HG03045 (cell line): ENCODE measurements at regions not wholly inside any gene's neighbourhood (a gene's known extent, or its start where the extent isn't known, plus 50 kb on each side); places are given as distances from the start of the nearest gene placed in this dataset.
"Not testable (repeated sequence)": the region's sequence is repeated elsewhere in the genome, so short reads cannot be mapped to it uniquely, and the experiment has no call there.

Source experiments
- ATAC-seq: cut with Tn5 transposase; IDR thresholded peaks from one replicate; pipeline ENCODE4 v1.9.1; 2021; ENCODE audit warnings: mild to moderate bottlenecking, moderate library complexity; ENCODE audit not compliant: unreplicated experiment

DNA sequence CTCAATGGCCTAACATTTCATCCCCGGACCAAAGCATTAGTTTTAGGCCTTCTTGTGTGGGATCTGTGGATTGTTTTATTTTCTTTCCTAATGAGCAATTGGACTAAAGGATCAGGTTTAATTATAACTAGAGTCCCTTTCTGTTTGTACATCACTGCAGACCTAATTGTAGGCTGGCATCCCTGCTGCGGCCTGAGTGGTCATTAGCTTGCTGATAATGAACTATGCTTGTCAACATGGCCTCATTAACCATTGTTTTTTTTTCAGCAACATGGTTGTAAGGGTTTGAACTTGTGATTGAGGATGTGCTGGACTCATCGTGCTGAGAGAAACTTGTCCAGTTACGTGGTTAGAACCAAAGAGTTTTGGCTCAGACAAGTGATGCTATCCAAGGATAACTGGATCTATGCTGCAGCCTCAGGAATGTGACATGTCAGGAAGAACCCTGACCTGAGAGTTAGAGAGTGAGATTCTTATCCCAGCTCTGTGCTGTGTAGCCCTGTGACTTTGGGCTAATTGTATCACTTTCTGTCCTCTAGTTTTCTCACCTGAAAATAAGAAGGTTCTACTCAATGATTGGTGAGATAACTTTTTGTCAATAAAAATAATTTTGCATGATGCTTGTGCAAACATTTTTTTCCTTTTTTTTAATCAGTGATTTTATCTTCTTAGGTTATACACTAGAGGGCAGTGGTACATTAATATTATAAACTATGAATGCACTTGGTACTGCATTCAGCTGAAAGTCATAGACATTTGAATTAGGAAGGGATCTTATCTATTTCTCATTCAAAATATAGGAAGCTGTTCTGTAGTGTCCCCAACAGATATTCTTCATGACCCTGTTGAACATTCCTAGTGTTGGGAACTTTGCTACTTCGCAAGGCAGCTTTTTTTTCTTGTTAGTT is 140.9 kb downstream of the RNF144B start:
- ATAC-seq: no peak

DNA sequence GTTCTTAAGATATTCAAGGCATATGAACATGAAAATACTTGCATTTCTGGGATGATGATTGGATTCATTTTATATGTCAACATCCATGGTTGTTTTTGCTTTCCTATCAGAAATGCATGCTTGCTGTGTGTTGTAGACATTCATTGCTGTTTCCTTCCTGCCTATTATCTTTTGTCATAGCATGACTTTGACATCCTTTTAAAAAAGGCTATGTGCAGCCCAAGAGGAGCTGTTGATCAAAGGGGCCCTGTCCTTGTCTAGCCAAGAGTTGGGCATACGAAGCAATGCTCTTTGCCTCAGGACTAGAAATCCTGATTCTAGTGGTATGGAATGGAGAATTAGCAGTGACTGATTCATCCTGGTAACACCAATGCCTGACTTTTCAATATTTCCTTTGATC is 143.1 kb downstream of the RNF144B start:
- no peak for ATAC-seq

GRCh38 chr6:18532139-18532538 is 145.0 kb downstream of the RNF144B start:
- ATAC-seq: no peak

GRCh38 chr6:18533793-18534192 is 146.6 kb downstream of the RNF144B start:
- no peak for ATAC-seq

DNA sequence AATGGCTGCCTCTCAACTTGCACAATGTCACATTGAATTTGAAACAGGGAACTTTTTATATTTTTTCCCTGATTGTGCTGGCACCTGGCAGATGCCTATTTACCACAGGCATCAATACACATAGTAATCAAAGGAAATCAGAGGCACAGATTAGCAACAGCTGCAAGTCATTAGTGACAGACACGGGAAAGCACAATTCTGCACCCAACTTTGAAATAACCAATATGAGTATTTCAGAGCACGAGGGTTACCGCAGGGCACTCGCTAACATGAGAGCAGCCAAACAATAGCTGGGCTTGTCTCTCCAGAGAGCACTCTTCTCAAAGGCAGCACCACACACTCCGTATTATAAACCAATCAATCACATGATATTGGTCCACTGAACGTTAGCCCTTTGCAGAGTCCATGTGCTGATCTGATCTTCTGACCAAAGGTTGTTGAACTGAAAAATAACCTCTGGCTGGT is 149.5 kb downstream of the RNF144B start:
- ATAC-seq: no peak

- ATAC-seq: no peak
Measured at GRCh38 chr6:18538315-18538714, 151.2 kb downstream of the RNF144B start.

GRCh38 chr6:18543051-18543450 is 155.9 kb downstream of the RNF144B start:
- no peak for ATAC-seq

DNA sequence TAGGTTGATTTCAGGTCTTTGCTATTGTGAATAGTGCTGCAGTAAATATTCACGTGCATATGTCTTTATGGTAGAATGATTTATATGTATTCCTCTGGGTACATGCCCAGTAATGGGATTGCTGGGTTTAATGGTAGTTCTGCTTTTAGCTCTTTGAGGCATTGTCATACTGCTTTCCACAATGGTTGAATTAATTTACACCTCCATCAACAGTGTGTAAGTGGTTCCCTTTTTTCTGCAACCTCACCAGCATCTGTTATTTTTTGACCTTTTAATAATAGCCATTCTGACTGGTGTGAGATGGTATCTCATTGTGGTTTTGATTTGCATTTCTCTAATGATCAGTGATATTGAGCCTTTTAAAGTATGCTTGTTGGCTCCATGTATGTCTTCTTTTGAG is 158.0 kb downstream of the RNF144B start:
- not testable (repeated sequence) for ATAC-seq

DNA sequence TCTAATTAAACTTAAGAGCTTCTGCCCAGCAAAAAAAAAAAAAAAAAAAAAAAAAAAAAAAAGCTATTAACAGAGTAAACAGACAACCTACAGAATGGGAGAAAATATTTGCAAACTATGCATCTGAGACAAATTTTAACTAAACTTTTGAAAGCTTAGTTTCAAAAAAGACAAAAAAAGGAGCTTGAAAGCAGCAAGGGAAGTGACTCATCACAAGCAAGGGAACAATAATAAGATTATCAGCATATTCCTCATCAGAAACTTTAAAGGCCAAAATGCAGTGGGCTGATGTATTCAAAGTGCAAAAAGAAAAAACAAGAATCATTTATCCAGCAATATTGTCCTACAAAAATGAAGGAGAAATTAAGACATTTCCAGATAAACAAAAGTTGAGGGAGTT is 158.6 kb downstream of the RNF144B start:
- no peak for ATAC-seq

DNA sequence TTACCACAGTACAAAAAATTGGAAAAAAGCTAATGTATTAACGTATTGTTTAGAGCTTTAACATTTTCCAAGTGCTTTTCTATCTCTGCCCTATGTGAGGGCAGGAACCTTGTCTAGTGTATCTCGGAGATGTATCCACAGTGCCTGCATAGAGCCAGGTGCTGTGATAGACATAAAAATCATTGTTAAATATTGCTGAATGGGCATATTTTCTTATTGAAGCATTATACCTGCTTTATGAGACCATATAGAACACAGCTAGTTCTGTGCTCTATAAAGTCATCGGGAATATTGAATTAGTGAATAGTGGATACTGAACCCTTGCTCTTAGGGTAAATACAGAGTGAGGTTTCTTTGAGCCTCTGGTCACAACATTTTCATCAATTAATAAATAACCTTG is 163.0 kb downstream of the RNF144B start:
- no peak for ATAC-seq

DNA sequence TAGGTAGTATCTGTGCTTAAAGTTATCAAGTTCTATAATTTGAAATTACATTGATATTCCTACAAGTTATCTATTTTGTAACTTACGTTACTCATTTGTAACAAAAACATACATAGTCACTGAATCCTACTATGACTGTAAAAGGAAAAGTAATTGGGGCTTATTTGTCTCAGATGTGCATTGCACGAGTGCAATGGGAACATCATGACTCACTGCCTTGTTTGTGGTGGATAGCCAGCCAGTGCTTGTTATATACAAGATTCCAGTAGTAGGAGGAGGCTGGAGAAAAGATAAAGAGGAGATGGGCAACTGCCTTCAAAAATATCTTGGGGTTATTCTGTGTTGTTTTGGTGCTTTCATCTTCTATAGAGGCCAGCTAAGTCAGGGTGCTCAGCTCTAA is 164.1 kb downstream of the RNF144B start:
- ATAC-seq: no peak

DNA sequence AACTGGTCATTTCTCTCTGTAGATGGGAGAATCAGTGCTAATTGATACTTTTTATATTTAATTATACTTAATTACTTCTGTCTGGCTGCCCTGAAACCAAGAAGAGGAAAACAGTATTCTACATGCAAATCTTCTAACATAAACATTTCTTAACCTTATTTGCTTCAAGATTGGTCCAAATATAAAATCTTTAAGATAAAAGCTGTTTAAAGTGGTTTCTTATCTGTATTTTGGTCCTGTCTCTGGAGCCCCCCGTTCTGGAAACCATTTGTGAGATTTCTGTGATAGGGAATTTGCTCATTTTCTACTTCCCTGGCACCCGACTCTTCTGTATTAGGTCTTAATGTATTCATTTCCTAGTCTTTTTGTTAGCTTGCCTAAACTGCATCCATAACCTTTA is 168.6 kb downstream of the RNF144B start:
- no peak for ATAC-seq

GRCh38 chr6:18561037-18561750 is 174.0 kb downstream of the RNF144B start:
- no peak for ATAC-seq

- no peak for ATAC-seq
Measured at GRCh38 chr6:18562726-18563125, 175.6 kb downstream of the RNF144B start.

GRCh38 chr6:18564775-18565174 is 177.6 kb downstream of the RNF144B start:
- no peak for ATAC-seq

- no peak for ATAC-seq
Measured at GRCh38 chr6:18565231-18565630, 178.1 kb downstream of the RNF144B start.

GRCh38 chr6:18567380-18567779 is 180.2 kb downstream of the RNF144B start:
- no peak for ATAC-seq

GRCh38 chr6:18577491-18577890 is 190.3 kb downstream of the RNF144B start:
- ATAC-seq: no peak

GRCh38 chr6:18579166-18579565 is 192.0 kb downstream of the RNF144B start:
- no peak for ATAC-seq

DNA sequence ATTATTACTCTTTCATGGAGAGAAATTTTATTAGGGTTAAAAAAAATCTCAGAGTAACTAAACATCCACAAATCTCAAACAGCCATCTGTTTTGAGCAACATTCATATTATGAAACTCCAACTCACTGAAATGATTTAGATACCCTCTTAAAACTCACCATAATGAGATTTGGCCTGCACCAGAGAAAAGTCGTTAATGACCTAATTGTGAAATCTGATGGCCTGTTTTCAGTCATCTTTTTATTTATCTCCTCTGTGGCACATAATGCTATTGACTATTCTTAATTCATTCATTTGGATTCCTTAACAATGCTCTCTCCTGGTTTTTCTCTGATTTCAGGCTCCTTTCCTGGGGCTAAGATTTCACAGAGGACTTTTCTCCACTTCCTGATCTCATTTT is 192.7 kb downstream of the RNF144B start:
- no peak for ATAC-seq

DNA sequence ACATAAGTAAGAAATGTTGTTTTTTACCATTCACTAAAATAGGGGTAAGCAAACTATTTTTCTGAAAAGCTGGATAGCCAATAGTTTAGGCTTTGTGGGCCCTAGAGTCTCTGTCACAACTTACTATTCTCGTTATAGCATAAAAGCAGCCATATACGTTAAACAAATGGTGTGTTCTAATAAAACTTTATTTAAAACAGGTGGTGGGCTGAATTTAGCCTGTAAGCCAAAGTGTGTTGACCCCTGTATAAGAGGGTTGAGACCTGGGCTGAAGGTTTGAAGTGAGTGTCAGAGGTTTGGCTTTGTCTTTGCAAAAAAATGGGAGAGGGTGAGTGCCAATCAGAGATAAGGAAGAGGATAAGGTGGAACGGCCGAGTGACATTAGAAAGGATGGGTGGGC is 197.2 kb downstream of the RNF144B start:
- no peak for ATAC-seq

GRCh38 chr6:18585032-18585573 is 198.0 kb downstream of the RNF144B start:
- no peak for ATAC-seq
